ENCODE measurements at regions not wholly inside any gene's neighbourhood (a gene's known extent, or its start where the extent isn't known, plus 50 kb on each side); places are given as distances from the start of the nearest gene placed in this dataset.

DNA sequence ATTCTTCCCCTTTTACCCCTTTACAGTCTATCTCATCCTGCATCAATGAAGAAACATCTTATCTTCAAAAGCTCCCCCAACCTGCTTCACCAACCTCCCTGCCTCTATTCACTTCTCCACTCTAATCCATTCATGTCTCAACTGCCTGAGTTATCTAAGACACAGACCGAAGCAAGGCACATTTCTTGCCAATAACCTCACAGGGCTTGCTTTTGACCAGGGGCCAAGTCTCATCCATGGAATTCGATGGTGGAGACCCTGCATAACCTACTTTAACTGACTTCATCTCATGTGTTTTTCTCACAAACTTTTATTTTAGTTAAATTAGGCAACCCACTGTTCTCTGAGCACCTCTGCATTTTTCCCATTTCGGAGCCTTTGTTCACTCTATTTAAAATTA is 69.7 kb downstream of the MYCN start:
- H2BK12ac ChIP-seq (ENCODE audit: low read depth, low read length), result no peak overlapping the region
- H3K18ac ChIP-seq (ENCODE audit: extremely low read depth, low read length), result no peak overlapping the region
- H4K91ac ChIP-seq (replicated peaks; ENCODE audit: insufficient read length, low read length), result no peak overlapping the region
- no peaks in the 10 kb centered on the region for H3K36me3 ChIP-seq (ENCODE audit: control insufficient read depth in 2 of 4, insufficient read depth in 4 of 4, low read length in 3 of 4)
- no peak overlapping the region for H3K27ac ChIP-seq (ENCODE audit: low read depth, low read length)
- no peak overlapping the region for H3K4me2 ChIP-seq (ENCODE audit: insufficient read depth in 1 of 2, low read depth in 2 of 2, low read length in 2 of 2)
- H2BK120ac ChIP-seq (replicated peaks; ENCODE audit: low read depth, low read length), result no peak overlapping the region
- no peak overlapping the region for H2AFZ ChIP-seq (ENCODE audit: low read length)
- H3K9me3 ChIP-seq (ENCODE audit: insufficient read depth in 2 of 2, low read depth in 1 of 2, low read length in 1 of 2), result no peaks in the 10 kb centered on the region
- no peaks in the 10 kb centered on the region; the same call in 1 of the 2 replicates for H3K79me1 ChIP-seq (ENCODE audit: low read depth, low read length)
- no peak overlapping the region for H3K4ac ChIP-seq (replicated peaks; ENCODE audit: insufficient read length, low read depth, low read length)
- H3K23ac ChIP-seq (ENCODE audit: insufficient read length), result no peak overlapping the region
- POLR2A ChIA-PET (ENCODE audit: partially characterized antibody), result no interaction called here
- no peak overlapping the region for H4K5ac ChIP-seq (ENCODE audit: insufficient read length, low read depth, low read length)
- FAIRE-seq (no peak), DNase-seq (ENCODE audit: low read depth in 1 of 2, low spot score in 2 of 2) (no peak)
- H3K4me3 ChIP-seq (ENCODE audit: extremely low read depth in 1 of 4, insufficient read depth in 2 of 4, low read depth in 3 of 4, low read length in 4 of 4), result no peak overlapping the region
- H3K79me2 ChIP-seq (ENCODE audit: control insufficient read depth in 1 of 2, insufficient read depth in 2 of 2, low read length in 2 of 2), result no peaks in the 10 kb centered on the region
- peaks cover 3% of the 10 kb centered on the region; the same call in 1 of the 2 replicates for H3K23me2 ChIP-seq (ENCODE audit: low read depth, low read length)
- no peak overlapping the region for H3K56ac ChIP-seq (replicated peaks; ENCODE audit: insufficient read length, low read depth, low read length)
- no peak overlapping the region for H2BK5ac ChIP-seq (ENCODE audit: low read depth, low read length)
- peaks cover 0 to 4% (median 2%) of the 10 kb centered on the region in 4 experiments; a peak in 1 of 7 replicates for H3K27me3 ChIP-seq (replicated peaks in 1 of 4; ENCODE audit: control insufficient read depth in 3 of 4, extremely low read depth in 1 of 4, insufficient read depth in 3 of 4, low read length in 3 of 4)
- 94% methylated on average over 3 of the region's 3 CpGs; no CpG with 5 or more reads in 1 of the 2 experiments for WGBS, 2 experiments (ENCODE audit: extremely low coverage in 1 of 2, insufficient coverage in 1 of 2, insufficient read length in 1 of 2, insufficient replicate concordance in 2 of 2, low coverage in 1 of 2, low lambda C conversion rate in 2 of 2, missing lambda C conversion rate in 1 of 2)
- no peak overlapping the region for H3K14ac ChIP-seq (ENCODE audit: insufficient read length)
- no peak overlapping the region for H3K9ac ChIP-seq (replicated peaks in 1 of 4; ENCODE audit: extremely low read depth in 1 of 4, low read depth in 3 of 4, low read length in 3 of 4)
- 0 out of 2 replicates have a peak overlapping the region, but pooled peaks have one; percentile 48 for H2BK20ac ChIP-seq (ENCODE audit: low read length)
- H4K20me1 ChIP-seq (replicated peaks in 1 of 2; ENCODE audit: control insufficient read depth in 1 of 2, insufficient read depth in 2 of 2, low read length in 2 of 2), result no peaks in the 10 kb centered on the region
- peaks cover 14 to 23% (median 14%) of the 10 kb centered on the region in 4 experiments for H3K4me1 ChIP-seq (replicated peaks in 1 of 4; ENCODE audit: control insufficient read depth in 3 of 4, insufficient read depth in 4 of 4, low read length in 3 of 4)
- CTCF ChIA-PET (ENCODE audit: partially characterized antibody), result interaction anchor here (0.7 kb wide), 1 partner anchor 368 kb away, joined by 3 read pairs; no protein-coding TSS in a partner anchor
- no peak overlapping the region for H2BK15ac ChIP-seq (ENCODE audit: low read length)
- no peak for TF ChIP-seq SIRT6 (IDR thresholded peaks at IDR 0.05; ENCODE audit: low read length)
- no peak for TF ChIP-seq GTF2F1 (IDR thresholded peaks at IDR 0.05; ENCODE audit: borderline replicate concordance, low read depth, low read length)
- no peak for TF ChIP-seq TEAD4 (IDR thresholded peaks at IDR 0.05; ENCODE audit: low read depth, low read length)
- TF ChIP-seq KDM1A (IDR thresholded peaks at IDR 0.05; ENCODE audit: borderline replicate concordance, low read length), result no peak
- TF ChIP-seq SP2 (IDR thresholded peaks at IDR 0.05; ENCODE audit: low read length), result no peak
- TF ChIP-seq SAP30 (IDR thresholded peaks at IDR 0.05; ENCODE audit: insufficient read depth, insufficient replicate concordance, low read length), result no peak
- H2AK5ac ChIP-seq (ENCODE audit: low read depth, low read length), result no peak overlapping the region
- H4K8ac ChIP-seq (ENCODE audit: extremely low read depth, insufficient read depth, low read length), result no peak overlapping the region

Data from H1 (cell line).